IPS DF 6.9 (cell line): ENCODE measurements at regions not wholly inside any gene's neighbourhood (a gene's known extent, or its start where the extent isn't known, plus 50 kb on each side); places are given as distances from the start of the nearest gene placed in this dataset.

Source experiments
- DNase-seq: peaks from one replicate; pipeline ENCODE4 v3.0.0-alpha.2; 2013; ENCODE audit warnings: low read depth, low spot score
- H3K27ac ChIP-seq: one replicate; pipeline ENCODE4 v1.5.1; 2013; ENCODE audit warnings: low read length, control low read depth
- H3K27me3 ChIP-seq: 2 replicates; pipeline ENCODE4 v1.6.1; 2013; ENCODE audit warnings: mild to moderate bottlenecking, low read length; ENCODE audit not compliant: control insufficient read depth, insufficient read depth
- H3K36me3 ChIP-seq: 2 replicates; pipeline ENCODE4 v1.6.1; 2013; ENCODE audit warnings: low read length; ENCODE audit not compliant: control insufficient read depth, insufficient read depth
- H3K4me1 ChIP-seq: 2 replicates; pipeline ENCODE4 v1.6.1; 2013; ENCODE audit warnings: low read length; ENCODE audit not compliant: control insufficient read depth, insufficient read depth
- H3K4me3 ChIP-seq: 2 replicates; pipeline ENCODE4 v1.5.1; 2013; ENCODE audit warnings: mild to moderate bottlenecking, low read length
- H3K9me3 ChIP-seq: 2 replicates; pipeline ENCODE4 v1.6.1; 2013; ENCODE audit warnings: low read length, inconsistent platforms; ENCODE audit not compliant: control insufficient read depth, insufficient read depth
- WGBS: extraction: QIAGEN DNeasy Blood & Tissue Kit; methylation state at CpG from one replicate; pipeline ENCODE4 v1.1.7; 2013; ENCODE audit warnings: mixed read lengths, missing lambda C conversion rate; ENCODE audit not compliant: insufficient read length, insufficient coverage; 5-methylcytosine and 5-hydroxymethylcytosine counted together

DNA sequence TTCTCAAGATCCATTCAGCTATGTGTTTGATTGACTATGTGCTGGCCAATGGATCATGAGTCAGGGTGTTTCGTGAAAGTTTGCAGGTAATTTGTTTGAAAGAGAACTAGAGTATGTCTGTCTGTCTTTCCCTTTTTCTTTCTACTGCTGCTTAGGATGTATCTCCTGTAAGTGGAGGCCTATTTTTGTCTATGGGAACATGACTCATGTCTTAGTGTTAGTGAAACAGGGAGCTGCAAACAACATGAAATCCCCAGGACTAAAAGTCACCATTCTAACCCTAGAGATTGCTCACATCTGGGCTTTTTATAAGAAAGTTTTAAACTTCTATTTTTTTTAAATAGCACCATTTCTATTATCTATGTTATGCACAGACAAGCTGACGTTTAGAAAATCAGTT lies 333.0 kb downstream of the CCER1 start:
- WGBS = no CpG with 5 or more reads among the region's 2 CpGs
- H3K27ac ChIP-seq = no peak overlapping the region
- no peaks in the 10 kb centered on the region for H3K4me1 ChIP-seq
- no peaks in the 10 kb centered on the region for H3K9me3 ChIP-seq
- H3K36me3 ChIP-seq = no peaks in the 10 kb centered on the region
- no peak overlapping the region for H3K4me3 ChIP-seq
- no peak for DNase-seq
- no peaks in the 10 kb centered on the region for H3K27me3 ChIP-seq

DNA sequence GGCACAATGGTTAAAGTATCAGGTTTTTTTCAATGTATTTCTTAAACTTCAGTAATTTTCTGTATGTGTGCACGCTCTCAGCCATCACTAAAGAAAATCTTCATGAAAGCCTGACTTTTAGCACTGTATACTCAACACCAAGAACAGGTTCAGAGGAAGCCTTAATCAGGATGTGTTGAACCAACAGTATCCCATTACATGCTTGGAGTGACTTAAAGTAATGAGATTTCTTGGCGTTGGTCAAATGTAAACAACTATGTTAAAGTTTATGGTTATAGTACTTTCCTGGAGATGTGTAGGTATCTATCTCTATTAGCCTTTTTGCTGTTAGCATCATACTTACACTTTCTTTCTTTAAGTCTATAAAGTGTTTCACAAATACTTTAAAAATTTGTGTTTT lies 335.0 kb downstream of the CCER1 start:
- no CpG with 5 or more reads among the region's 2 CpGs for WGBS
- Histone ChIP-seq H3K27me3 (no peaks in the 10 kb centered on the region), H3K4me1 (no peaks in the 10 kb centered on the region), H3K9me3 (no peaks in the 10 kb centered on the region), H3K36me3 (no peaks in the 10 kb centered on the region), H3K27ac (no peak overlapping the region), H3K4me3 (no peak overlapping the region)
- DNase-seq = no peak

DNA sequence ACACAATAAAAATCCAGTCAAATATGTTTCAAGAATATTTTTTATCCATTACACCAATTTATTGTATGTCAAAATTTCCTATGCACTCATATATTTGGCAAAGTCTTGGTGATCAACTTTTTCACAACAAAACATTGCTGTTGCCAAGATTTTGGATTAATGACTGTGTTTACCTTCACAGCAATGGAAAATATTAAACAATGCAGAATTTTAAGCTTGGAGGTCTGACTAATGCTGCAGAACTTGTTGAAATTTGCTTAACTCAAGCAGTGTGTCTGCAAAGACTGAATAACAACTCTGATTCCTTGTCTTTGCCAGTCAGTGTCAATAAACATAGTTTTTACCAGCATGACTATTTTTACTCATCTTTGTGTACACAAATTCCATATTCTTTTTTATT lies 336.4 kb downstream of the CCER1 start:
- no peak for DNase-seq
- Histone ChIP-seq H3K4me1 (no peaks in the 10 kb centered on the region), H3K27me3 (no peaks in the 10 kb centered on the region), H3K36me3 (no peaks in the 10 kb centered on the region), H3K9me3 (no peaks in the 10 kb centered on the region), H3K4me3 (no peak overlapping the region), H3K27ac (no peak overlapping the region)

GRCh38 chr12:90611891-90612290 lies 343.1 kb downstream of the CCER1 start:
- Histone ChIP-seq H3K27me3 (no peaks in the 10 kb centered on the region), H3K4me3 (no peak overlapping the region), H3K27ac (no peak overlapping the region), H3K36me3 (no peaks in the 10 kb centered on the region), H3K9me3 (no peaks in the 10 kb centered on the region), H3K4me1 (no peaks in the 10 kb centered on the region)
- DNase-seq = no peak

GRCh38 chr12:90611048-90611447 lies 343.9 kb downstream of the CCER1 start:
- DNase-seq = no peak
- WGBS = no CpG with 5 or more reads among the region's 3 CpGs
- H3K27me3 ChIP-seq = no peaks in the 10 kb centered on the region
- H3K27ac ChIP-seq = no peak overlapping the region
- H3K36me3 ChIP-seq = no peaks in the 10 kb centered on the region
- no peak overlapping the region for H3K4me3 ChIP-seq
- H3K9me3 ChIP-seq = no peaks in the 10 kb centered on the region
- no peaks in the 10 kb centered on the region for H3K4me1 ChIP-seq

DNA sequence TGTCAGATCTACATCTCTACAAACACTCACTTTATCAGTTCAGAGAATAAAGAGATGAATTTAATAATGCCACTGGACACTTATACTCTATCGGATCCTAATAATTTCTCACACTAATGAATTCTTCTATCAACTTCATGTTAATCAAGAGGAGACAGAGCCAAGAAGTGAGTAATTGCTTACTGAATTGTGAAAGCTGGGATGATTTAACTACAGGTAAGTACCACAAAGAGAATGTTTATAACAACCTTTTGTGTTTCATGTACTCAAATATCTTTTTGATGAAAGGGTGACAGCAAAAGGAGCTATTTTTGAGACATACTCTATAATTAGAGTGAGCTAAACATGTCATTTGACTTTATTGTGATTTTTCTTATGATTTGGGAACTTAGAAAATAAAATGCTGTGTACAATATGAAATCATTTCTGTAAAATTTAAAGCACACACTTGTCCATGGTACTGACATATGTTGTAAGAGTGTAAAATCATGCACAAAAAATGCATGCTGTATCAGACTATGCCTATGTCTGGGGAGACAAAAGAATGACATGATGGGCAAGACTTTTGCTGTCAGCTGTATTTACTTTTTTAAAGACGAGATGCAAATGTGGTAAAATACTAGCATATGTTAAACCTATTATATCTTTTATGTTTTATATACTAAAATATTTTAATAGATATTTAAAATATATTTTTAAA lies 361.2 kb downstream of the CCER1 start:
- Histone ChIP-seq H3K27ac (no peak overlapping the region), H3K27me3 (no peaks in the 10 kb centered on the region), H3K9me3 (no peaks in the 10 kb centered on the region), H3K4me3 (no peak overlapping the region), H3K4me1 (no peaks in the 10 kb centered on the region), H3K36me3 (no peaks in the 10 kb centered on the region)
- WGBS = no CpG with 5 or more reads among the region's 2 CpGs
- no peak for DNase-seq

DNA sequence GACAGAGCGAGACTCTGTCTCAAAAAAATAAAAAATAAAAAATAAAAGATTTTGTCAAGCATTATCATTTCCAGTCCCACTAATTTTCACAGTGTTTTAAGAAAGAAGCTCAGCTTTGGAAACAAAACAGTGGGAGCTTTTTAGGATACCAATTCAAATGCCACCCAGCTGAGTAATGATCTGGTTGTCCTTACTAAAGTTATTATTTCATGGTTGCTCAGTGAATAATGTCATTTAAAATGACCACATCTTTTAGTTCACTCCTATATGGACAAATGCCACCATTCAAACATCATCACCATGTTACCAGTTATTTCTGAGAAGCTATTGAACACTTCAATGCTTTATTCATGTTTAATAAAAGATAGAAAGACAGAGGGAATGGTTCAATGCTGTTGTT lies 365.0 kb downstream of the CCER1 start:
- WGBS = no CpG with 5 or more reads among the region's 1 CpG
- DNase-seq = no peak
- no peaks in the 10 kb centered on the region for H3K4me1 ChIP-seq
- no peaks in the 10 kb centered on the region for H3K9me3 ChIP-seq
- no peak overlapping the region for H3K27ac ChIP-seq
- H3K36me3 ChIP-seq = no peaks in the 10 kb centered on the region
- no peaks in the 10 kb centered on the region for H3K27me3 ChIP-seq
- H3K4me3 ChIP-seq = no peak overlapping the region

- no peak for DNase-seq
- no peaks in the 10 kb centered on the region for H3K9me3 ChIP-seq
- no peaks in the 10 kb centered on the region for H3K27me3 ChIP-seq
- WGBS = no CpG with 5 or more reads among the region's 3 CpGs
- H3K36me3 ChIP-seq = no peaks in the 10 kb centered on the region
- no peaks in the 10 kb centered on the region for H3K4me1 ChIP-seq
- H3K27ac ChIP-seq = no peak overlapping the region
- no peak overlapping the region for H3K4me3 ChIP-seq
Observed at GRCh38 chr12:90585640-90586304, 369.2 kb downstream of the CCER1 start.

DNA sequence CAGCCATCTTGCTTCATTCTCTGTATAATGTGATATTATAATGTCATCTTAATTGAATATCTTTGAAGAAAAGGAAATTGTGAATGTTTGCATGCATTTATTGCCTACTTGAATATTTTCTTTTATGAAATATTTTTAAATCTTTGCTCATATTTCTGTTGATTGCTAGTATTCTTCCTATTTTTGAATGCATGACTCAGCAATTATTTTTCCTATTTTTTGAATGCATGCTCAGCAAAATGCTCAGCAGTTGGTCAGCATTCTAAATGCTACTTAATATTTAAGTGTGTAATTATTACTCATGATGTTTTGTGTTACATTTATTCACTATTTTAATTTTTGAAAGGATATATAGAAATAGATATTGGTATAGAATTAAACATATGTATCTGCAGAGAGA lies 378.3 kb downstream of the CCER1 start:
- Histone ChIP-seq H3K27ac (no peak overlapping the region), H3K9me3 (no peaks in the 10 kb centered on the region), H3K36me3 (no peaks in the 10 kb centered on the region), H3K27me3 (no peaks in the 10 kb centered on the region), H3K4me3 (no peak overlapping the region), H3K4me1 (no peaks in the 10 kb centered on the region)
- DNase-seq = no peak

- WGBS = no CpG with 5 or more reads among the region's 2 CpGs
- Histone ChIP-seq H3K9me3 (no peaks in the 10 kb centered on the region), H3K36me3 (no peaks in the 10 kb centered on the region), H3K4me3 (no peak overlapping the region), H3K27ac (no peak overlapping the region), H3K4me1 (no peaks in the 10 kb centered on the region), H3K27me3 (no peaks in the 10 kb centered on the region)
- DNase-seq = no peak
Observed at GRCh38 chr12:90575995-90576394, 379.0 kb downstream of the CCER1 start.

DNA sequence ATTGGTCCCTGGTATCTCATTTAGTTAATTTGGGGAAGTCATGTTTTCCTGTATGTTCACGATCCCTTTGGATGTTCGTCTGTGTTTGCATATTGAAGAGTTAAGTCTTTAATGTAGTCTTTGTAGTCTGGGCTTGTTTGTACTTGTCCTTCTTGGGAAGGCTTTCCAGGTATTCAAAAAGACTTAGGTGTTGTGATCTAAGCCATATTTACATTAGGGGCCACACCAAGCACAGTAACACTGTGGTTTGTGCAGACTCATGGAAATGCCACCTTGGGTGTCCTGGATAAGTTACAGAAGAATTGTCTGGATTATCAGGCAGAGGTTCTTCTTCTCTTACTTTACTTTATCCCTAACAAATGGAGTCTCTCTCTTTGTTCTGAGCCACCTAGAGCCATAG lies 380.3 kb downstream of the CCER1 start:
- no CpG with 5 or more reads among the region's 2 CpGs for WGBS
- DNase-seq = no peak
- Histone ChIP-seq H3K36me3 (no peaks in the 10 kb centered on the region), H3K9me3 (no peaks in the 10 kb centered on the region), H3K27ac (no peak overlapping the region), H3K27me3 (no peaks in the 10 kb centered on the region), H3K4me3 (no peak overlapping the region), H3K4me1 (no peaks in the 10 kb centered on the region)
